HG02973 (cell line): ENCODE measurements at regions not wholly inside any gene's neighbourhood (a gene's known extent, or its start where the extent isn't known, plus 50 kb on each side); places are given as distances from the start of the nearest gene placed in this dataset.

ENCODE experiments used
- ATAC-seq: cut with Tn5 transposase; IDR thresholded peaks from one replicate; pipeline ENCODE4 v1.9.1; 2021; ENCODE audit warnings: moderate library complexity; ENCODE audit not compliant: unreplicated experiment

- no peak for ATAC-seq
These were observed 176.6 kb downstream of the GALC start for GRCh38 chr14:87816416-87816815.

- ATAC-seq: no peak
These were observed 177.9 kb downstream of the GALC start for GRCh38 chr14:87815121-87815520.

- ATAC-seq: no peak
These were observed 179.3 kb downstream of the GALC start for GRCh38 chr14:87813686-87814085.

GRCh38 chr14:87813211-87813610 lies 179.8 kb downstream of the GALC start:
- ATAC-seq: no peak

- no peak for ATAC-seq
These were observed 181.7 kb downstream of the GALC start for GRCh38 chr14:87811246-87811645.

- ATAC-seq: no peak
These were observed 182.3 kb downstream of the GALC start for GRCh38 chr14:87810711-87811110.

GRCh38 chr14:87809261-87809660 lies 183.7 kb downstream of the GALC start:
- ATAC-seq: no peak

- peak; percentile 84 for ATAC-seq
These were observed 187.7 kb downstream of the GALC start for GRCh38 chr14:87805315-87805723.

GRCh38 chr14:87800216-87800615 lies 192.8 kb downstream of the GALC start:
- no peak for ATAC-seq

GRCh38 chr14:87799400-87799799 lies 193.6 kb downstream of the GALC start:
- no peak for ATAC-seq

- no peak for ATAC-seq
These were observed 196.0 kb downstream of the GALC start for GRCh38 chr14:87797001-87797400.

GRCh38 chr14:87794561-87794960 lies 198.4 kb downstream of the GALC start:
- no peak for ATAC-seq

GRCh38 chr14:87785897-87786296 lies 207.1 kb downstream of the GALC start:
- no peak for ATAC-seq

GRCh38 chr14:87784386-87784785 lies 208.6 kb downstream of the GALC start:
- no peak for ATAC-seq

- ATAC-seq: no peak
These were observed 209.9 kb downstream of the GALC start for GRCh38 chr14:87783071-87783470.

GRCh38 chr14:87772854-87773253 lies 220.1 kb downstream of the GALC start:
- no peak for ATAC-seq

GRCh38 chr14:87767567-87767901 lies 225.4 kb downstream of the GALC start:
- peak; percentile 90 for ATAC-seq

- no peak for ATAC-seq
These were observed 234.1 kb downstream of the GALC start for GRCh38 chr14:87758876-87759275.

- no peak for ATAC-seq
These were observed 236.3 kb downstream of the GALC start for GRCh38 chr14:87756661-87757060.

- ATAC-seq: no peak
These were observed 238.3 kb downstream of the GALC start for GRCh38 chr14:87754520-87755223.

- no peak for ATAC-seq
These were observed 244.4 kb downstream of the GALC start for GRCh38 chr14:87748558-87748957.

- ATAC-seq: no peak
These were observed 247.4 kb downstream of the GALC start for GRCh38 chr14:87745507-87746118.
